Activated CD8-positive, alpha-beta memory T cell treated with anti-CD3 and anti-CD28 coated beads for 36 hours (primary cell): ENCODE measurements at regions not wholly inside any gene's neighbourhood (a gene's known extent, or its start where the extent isn't known, plus 50 kb on each side); places are given as distances from the start of the nearest gene placed in this dataset.
"Not testable (repeated sequence)": the region's sequence is repeated elsewhere in the genome, so short reads cannot be mapped to it uniquely, and the experiment has no call there.

Experiments
- CTCF ChIA-PET: fragments of 350-600 bp; sonication (Branson Sonifier 250); formaldehyde crosslinking; loops from one replicate; lab custom pipeline; 2021; ENCODE audit warnings: antibody characterized with exemption; lab: Charles Lee
- POLR2A ChIA-PET: fragments of 350-600 bp; sonication (Branson Sonifier 250); formaldehyde crosslinking; loops from one replicate; lab custom pipeline; 2021; ENCODE audit warnings: antibody characterized with exemption; lab: Charles Lee

- POLR2A ChIA-PET = no interaction called here
- CTCF ChIA-PET = no interaction called here
Observed at GRCh38 chr2:128594953-128595677, 276.4 kb upstream of the HS6ST1 start.

- ChIA-PET POLR2A (no interaction called here), CTCF (no interaction called here)
Observed at GRCh38 chr2:128595763-128596395, 277.2 kb upstream of the HS6ST1 start.

GRCh38 chr2:128596396-128597120 is 277.9 kb upstream of the HS6ST1 start:
- ChIA-PET POLR2A (no interaction called here), CTCF (no interaction called here)

GRCh38 chr2:128597121-128597762 is 278.6 kb upstream of the HS6ST1 start:
- ChIA-PET CTCF (interaction anchor here (0.6 kb wide), 1 partner anchor 250 kb away, joined by 7 read pairs; no protein-coding TSS in a partner anchor), POLR2A (no interaction called here)

GRCh38 chr2:128598260-128598659 is 279.6 kb upstream of the HS6ST1 start:
- CTCF ChIA-PET, POLR2A ChIA-PET: not testable (repeated sequence)

GRCh38 chr2:128598862-128599441 is 280.3 kb upstream of the HS6ST1 start:
- POLR2A ChIA-PET = no interaction called here
- CTCF ChIA-PET = no interaction called here

- ChIA-PET POLR2A (no interaction called here), CTCF (no interaction called here)
Observed at GRCh38 chr2:128599700-128600099, 281.0 kb upstream of the HS6ST1 start.

GRCh38 chr2:128600581-128601297 is 282.1 kb upstream of the HS6ST1 start:
- CTCF ChIA-PET = no interaction called here
- POLR2A ChIA-PET = no interaction called here

GRCh38 chr2:128601298-128602037 is 282.8 kb upstream of the HS6ST1 start:
- ChIA-PET CTCF (no interaction called here), POLR2A (no interaction called here)

- ChIA-PET POLR2A (no interaction called here), CTCF (no interaction called here)
Observed at GRCh38 chr2:128602038-128602698, 283.5 kb upstream of the HS6ST1 start.

GRCh38 chr2:128602699-128603101 is 284.0 kb upstream of the HS6ST1 start:
- ChIA-PET POLR2A (no interaction called here), CTCF (no interaction called here)

GRCh38 chr2:128603411-128603924 is 284.8 kb upstream of the HS6ST1 start:
- ChIA-PET CTCF (no interaction called here), POLR2A (no interaction called here)

- CTCF ChIA-PET = no interaction called here
- POLR2A ChIA-PET = no interaction called here
Observed at GRCh38 chr2:128604045-128604444, 285.4 kb upstream of the HS6ST1 start.

- POLR2A ChIA-PET, CTCF ChIA-PET: not testable (repeated sequence)
Observed at GRCh38 chr2:128604581-128604980, 285.9 kb upstream of the HS6ST1 start.

- CTCF ChIA-PET = no interaction called here
- POLR2A ChIA-PET = no interaction called here
Observed at GRCh38 chr2:128605421-128605820, 286.8 kb upstream of the HS6ST1 start.

- POLR2A ChIA-PET = no interaction called here
- CTCF ChIA-PET = no interaction called here
Observed at GRCh38 chr2:128605931-128606330, 287.3 kb upstream of the HS6ST1 start.

GRCh38 chr2:128606837-128607236 is 288.2 kb upstream of the HS6ST1 start:
- ChIA-PET CTCF (no interaction called here), POLR2A (no interaction called here)

GRCh38 chr2:128607440-128607839 is 288.8 kb upstream of the HS6ST1 start:
- POLR2A ChIA-PET = no interaction called here
- CTCF ChIA-PET = no interaction called here
